HG03558 (cell line): ENCODE measurements at regions not wholly inside any gene's neighbourhood (a gene's known extent, or its start where the extent isn't known, plus 50 kb on each side); places are given as distances from the start of the nearest gene placed in this dataset.

Source experiments
- ATAC-seq: cut with Tn5 transposase; IDR thresholded peaks from one replicate; pipeline ENCODE4 v1.9.1; 2021; ENCODE audit warnings: moderate number of reproducible peaks; ENCODE audit not compliant: unreplicated experiment; ENCODE audit errors: extremely low read depth

DNA sequence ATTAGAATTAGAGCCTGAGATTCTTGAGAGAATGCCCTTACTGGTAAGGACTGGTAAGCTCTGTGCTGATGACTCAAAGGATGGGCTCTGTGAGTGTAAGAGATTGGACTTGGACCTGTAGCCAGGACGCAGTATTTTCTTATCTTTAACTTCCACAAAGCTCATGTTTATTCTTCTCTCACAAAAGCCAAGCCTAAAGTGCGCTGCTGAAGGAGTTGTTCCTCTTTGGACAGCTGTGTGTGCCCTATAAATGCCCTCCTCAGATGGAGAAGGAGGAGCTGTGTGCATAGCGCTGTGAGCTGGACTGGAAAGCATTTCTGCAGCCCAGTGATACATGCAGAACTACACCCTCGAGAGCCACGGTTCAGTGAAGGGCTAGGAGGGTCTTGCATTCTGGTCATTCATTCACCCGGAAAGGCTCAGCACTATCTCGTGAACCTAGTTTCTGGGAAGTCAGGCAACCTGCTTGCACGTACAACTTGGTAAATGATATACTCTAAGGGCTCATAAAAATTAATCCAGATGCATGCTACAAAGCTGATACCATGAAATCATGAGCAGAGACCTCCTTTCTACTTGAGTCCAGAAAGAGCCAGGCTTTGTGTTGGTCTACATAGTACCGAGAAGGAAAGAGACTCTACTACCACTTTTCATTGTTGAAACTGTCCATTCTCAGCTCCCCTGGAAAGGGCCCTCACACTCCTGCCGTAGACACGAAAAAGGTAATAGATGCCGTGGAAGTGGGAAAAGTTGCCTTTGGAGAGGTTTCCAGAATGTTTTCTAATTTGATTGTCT lies 103.0 kb upstream of the TBL1XR1 start:
- ATAC-seq = peak; percentile 80

GRCh38 chr3:177300842-177301241 lies 103.6 kb upstream of the TBL1XR1 start:
- ATAC-seq = no peak

GRCh38 chr3:177306252-177306651 lies 109.0 kb upstream of the TBL1XR1 start:
- ATAC-seq = no peak

GRCh38 chr3:177307391-177307790 lies 110.1 kb upstream of the TBL1XR1 start:
- no peak for ATAC-seq

GRCh38 chr3:177307826-177308225 lies 110.5 kb upstream of the TBL1XR1 start:
- no peak for ATAC-seq

GRCh38 chr3:177308286-177308685 lies 111.0 kb upstream of the TBL1XR1 start:
- no peak for ATAC-seq

GRCh38 chr3:177308911-177309310 lies 111.6 kb upstream of the TBL1XR1 start:
- no peak for ATAC-seq

DNA sequence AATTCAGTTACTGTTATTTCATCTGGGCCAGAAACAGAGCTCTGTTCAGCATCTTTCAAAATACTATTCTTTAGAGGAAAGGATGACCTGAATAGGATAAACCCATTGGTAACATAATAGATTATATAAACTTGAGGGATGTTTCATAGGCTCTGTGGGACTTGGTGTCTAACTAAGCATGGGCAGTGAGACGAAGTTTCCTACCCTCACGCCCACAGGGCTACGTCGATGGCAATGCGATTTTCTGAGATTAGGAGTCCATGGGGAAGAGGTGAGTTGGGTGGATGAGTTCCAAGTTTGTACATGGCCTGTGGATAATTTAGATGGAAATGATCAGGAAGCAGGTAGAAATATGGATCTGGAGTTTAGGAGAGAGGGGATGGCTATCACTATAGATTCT lies 115.2 kb upstream of the TBL1XR1 start:
- no peak for ATAC-seq

- ATAC-seq = peak; percentile 80
These were observed 117.6 kb upstream of the TBL1XR1 start for GRCh38 chr3:177314897-177315296.

DNA sequence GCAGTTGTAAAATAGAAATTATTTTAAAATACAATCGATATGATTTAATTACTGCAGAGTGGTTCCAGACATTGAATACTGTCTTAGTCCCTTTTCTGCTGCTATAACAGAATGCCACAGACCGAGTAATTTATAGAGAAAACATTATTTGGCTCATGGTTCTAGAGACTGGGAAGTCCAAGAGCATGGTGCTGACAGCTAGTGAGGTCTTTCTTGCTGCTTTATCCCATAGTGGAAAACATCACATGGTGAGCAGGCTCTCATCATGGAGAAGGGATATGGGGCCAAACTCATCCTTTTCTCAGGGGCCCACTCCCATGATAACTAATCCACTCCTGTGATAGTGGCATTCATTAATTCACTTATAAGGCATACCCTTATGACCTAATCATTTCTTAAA lies 120.0 kb upstream of the TBL1XR1 start:
- no peak for ATAC-seq

- no peak for ATAC-seq
These were observed 121.3 kb upstream of the TBL1XR1 start for GRCh38 chr3:177318559-177318958.

GRCh38 chr3:177320765-177321247 lies 123.5 kb upstream of the TBL1XR1 start:
- ATAC-seq = no peak

- no peak for ATAC-seq
These were observed 124.5 kb upstream of the TBL1XR1 start for GRCh38 chr3:177321819-177322218.

GRCh38 chr3:177322881-177323280 lies 125.6 kb upstream of the TBL1XR1 start:
- no peak for ATAC-seq

GRCh38 chr3:177329854-177330253 lies 132.6 kb upstream of the TBL1XR1 start:
- ATAC-seq = no peak

GRCh38 chr3:177330779-177331178 lies 133.5 kb upstream of the TBL1XR1 start:
- ATAC-seq = no peak

DNA sequence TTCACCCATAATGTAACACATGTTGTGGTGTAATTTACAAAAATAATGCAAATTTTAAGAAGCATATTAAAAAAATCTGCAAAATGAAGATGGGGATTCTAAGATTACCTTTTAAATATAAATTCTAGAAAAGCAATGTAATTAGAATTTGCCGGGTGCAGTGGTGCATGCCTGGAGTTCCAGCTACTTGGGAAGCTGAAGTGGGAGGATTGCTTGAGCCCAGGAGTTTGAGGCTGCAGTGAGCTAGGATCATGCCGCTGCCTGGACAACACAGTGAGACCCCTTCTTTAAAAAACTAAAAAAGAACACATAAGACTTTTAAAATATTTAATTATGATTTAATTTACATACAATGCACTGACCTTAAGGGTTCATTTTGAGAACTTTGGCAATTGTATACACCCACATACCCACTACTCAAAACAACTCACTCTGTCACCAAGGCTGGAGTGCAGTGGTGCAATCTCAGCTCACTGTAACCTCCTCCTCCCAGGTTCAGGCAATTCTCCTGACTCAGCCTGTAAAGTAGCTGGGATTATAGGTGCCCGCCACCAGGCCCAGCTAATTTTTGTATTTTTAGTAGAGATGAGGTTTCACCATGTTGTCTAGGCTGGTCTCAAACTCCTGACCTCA lies 134.0 kb upstream of the TBL1XR1 start:
- no peak for ATAC-seq

GRCh38 chr3:177332955-177333354 lies 135.7 kb upstream of the TBL1XR1 start:
- no peak for ATAC-seq

- ATAC-seq = no peak
These were observed 136.5 kb upstream of the TBL1XR1 start for GRCh38 chr3:177333533-177334520.

GRCh38 chr3:177334803-177335202 lies 137.5 kb upstream of the TBL1XR1 start:
- ATAC-seq = no peak

- ATAC-seq = no peak
These were observed 138.4 kb upstream of the TBL1XR1 start for GRCh38 chr3:177335728-177336127.
